B cell (primary cell): ENCODE measurements at regions not wholly inside any gene's neighbourhood (a gene's known extent, or its start where the extent isn't known, plus 50 kb on each side); places are given as distances from the start of the nearest gene placed in this dataset.

ENCODE experiments used
- ATAC-seq: fragments of 200-7000 bp; cut with Tn5 transposase; one replicate; pipeline ENCODE4 v1.10.0; 2021; ENCODE audit warnings: low read depth, mild to moderate bottlenecking, moderate number of reproducible peaks, moderate library complexity
- CTCF ChIA-PET: fragments of 350-600 bp; sonication (Branson Sonifier 250); formaldehyde crosslinking; loops from one replicate; lab custom pipeline; 2021; ENCODE audit warnings: antibody characterized with exemption, inconsistent platforms; lab: Charles Lee
- POLR2A ChIA-PET: fragments of 350-600 bp; sonication (Branson Sonifier 250); formaldehyde crosslinking; loops from one replicate; lab custom pipeline; 2021; ENCODE audit warnings: antibody characterized with exemption; lab: Charles Lee
- DNase-seq: peaks from one replicate; pipeline ENCODE4 v3.0.0; 2013
- H2AFZ ChIP-seq: 2 replicates; pipeline ENCODE4 v1.6.1; 2012; ENCODE audit warnings: mild to moderate bottlenecking, low read depth, low read length; ENCODE audit not compliant: insufficient read depth, poor library complexity, severe bottlenecking
- H3K27ac ChIP-seq, 2 donors: 1 replicate in 1 of 2; 2 replicates in 1 of 2; pipeline ENCODE4 v1.5.1; 2012 to 2013; ENCODE audit warnings: low read length in 2 of 2, mild to moderate bottlenecking in 2 of 2, moderate library complexity in 1 of 2
- H3K27me3 ChIP-seq, 4 experiments: fragments of 200-600 bp in 1 of 4; sonication (generic) in 1 of 4; replicated peaks in 1 of 4; 1 replicate in 2 of 4; 2 replicates in 2 of 4; pipeline versions ENCODE4 v1.6.1 to v1.7.0; 2013 to 2016; ENCODE audit warnings: low read length in 3 of 4, mild to moderate bottlenecking in 2 of 4, mixed read lengths in 1 of 4, moderate library complexity in 1 of 4; ENCODE audit not compliant: insufficient read depth in 4 of 4, control insufficient read depth in 3 of 4; ENCODE audit errors: control extremely low read depth in 1 of 4
- H3K36me3 ChIP-seq, 2 experiments: replicated peaks in 1 of 2; 1 replicate in 1 of 2; 2 replicates in 1 of 2; pipeline versions ENCODE4 v1.6.1 to v1.7.1; 2013; ENCODE audit warnings: low read length in 1 of 2; ENCODE audit not compliant: insufficient read depth in 2 of 2, control insufficient read depth in 1 of 2; ENCODE audit errors: control extremely low read depth in 1 of 2, extremely low read depth in 1 of 2
- H3K4me1 ChIP-seq, 2 donors: fragments of 200-600 bp in 1 of 2; sonication (generic) in 1 of 2; 1 replicate in 1 of 2; 2 replicates in 1 of 2; pipeline versions ENCODE4 v1.5.1 to v1.6.1; 2013 to 2017; ENCODE audit warnings: low read length in 2 of 2; ENCODE audit not compliant: control insufficient read depth in 2 of 2, insufficient read depth in 2 of 2
- H3K4me2 ChIP-seq: replicated peaks from 2 replicates; pipeline ENCODE3; 2012; ENCODE audit warnings: mild to moderate bottlenecking, low read depth, low read length; ENCODE audit not compliant: poor library complexity, severe bottlenecking
- H3K4me3 ChIP-seq, 5 experiments: fragments of 200-600 bp in 1 of 5; sonication (generic) in 1 of 5; 1 replicate in 3 of 5; 2 replicates in 2 of 5; pipeline versions ENCODE4 v1.5.1 to v1.7.0; 2011 to 2016; ENCODE audit warnings: low read length in 4 of 5, mild to moderate bottlenecking in 4 of 5, low read depth in 2 of 5, control low read depth in 1 of 5, moderate library complexity in 1 of 5; ENCODE audit not compliant: insufficient read depth in 1 of 5; ENCODE audit errors: control extremely low read depth in 1 of 5, extremely low read depth in 1 of 5
- H3K79me2 ChIP-seq: fragments of 200-600 bp; sonication (generic); one replicate; pipeline ENCODE4 v1.6.0; 2016; ENCODE audit warnings: low read length; ENCODE audit not compliant: control insufficient read depth, insufficient read depth
- H3K9ac ChIP-seq: fragments of 200-600 bp; sonication (generic); 2 replicates; pipeline ENCODE4 v1.6.1; 2017; ENCODE audit warnings: mild to moderate bottlenecking, low read length, moderate library complexity
- H3K9me3 ChIP-seq, 3 donors: one replicate each; pipeline versions ENCODE4 v1.6.1 to v1.7.1; 2013; ENCODE audit warnings: low read length in 2 of 3; ENCODE audit not compliant: control insufficient read depth in 2 of 3, insufficient read depth in 1 of 3; ENCODE audit errors: control extremely low read depth in 1 of 3
- H4K20me1 ChIP-seq: 2 replicates; pipeline ENCODE4 v1.6.0; 2012; ENCODE audit warnings: mild to moderate bottlenecking, low read length; ENCODE audit not compliant: insufficient read depth, control insufficient read depth, poor library complexity, severe bottlenecking
- H3K27ac Mint-ChIP-seq: one replicate; pipeline ENCODE4 v1.8.0; 2021; ENCODE audit warnings: mixed read lengths
- H3K27me3 Mint-ChIP-seq: one replicate; pipeline ENCODE4 v1.8.0; 2021; ENCODE audit warnings: mixed read lengths
- H3K4me1 Mint-ChIP-seq: one replicate; pipeline ENCODE4 v1.8.0; 2021; ENCODE audit warnings: mixed read lengths
- H3K4me3 Mint-ChIP-seq: one replicate; pipeline ENCODE4 v1.8.0; 2021; ENCODE audit warnings: mixed read lengths
- H3K9me3 Mint-ChIP-seq: one replicate; pipeline ENCODE4 v1.8.0; 2022; ENCODE audit warnings: mixed read lengths; ENCODE audit not compliant: insufficient read depth
- EZH2 ChIP-seq: IDR thresholded peaks from 2 replicates; pipeline ENCODE4 v1.6.1; 2012; ENCODE audit warnings: borderline replicate concordance, low read depth, mild to moderate bottlenecking, moderate library complexity, low read length; ENCODE audit not compliant: insufficient read depth, poor library complexity, severe bottlenecking
- WGBS: methylation state at CpG from one replicate; pipeline ENCODE4 v1.1.5; 2013; ENCODE audit warnings: missing lambda C conversion rate; ENCODE audit not compliant: insufficient coverage; 5-methylcytosine and 5-hydroxymethylcytosine counted together
- intact Hi-C: fragments of 100-400 bp; cut with micrococcal nuclease; formaldehyde crosslinking; loops from one replicate; pipeline ENCODE4 v1.10.0; 2022
- TF ChIP-seq, protein P1 (sequence below): fragments of 200-600 bp; IDR thresholded peaks from one replicate; pipeline ENCODE4 v1.8.0; 2022; ENCODE audit warnings: antibody characterized with exemption, mild to moderate bottlenecking

DNA sequence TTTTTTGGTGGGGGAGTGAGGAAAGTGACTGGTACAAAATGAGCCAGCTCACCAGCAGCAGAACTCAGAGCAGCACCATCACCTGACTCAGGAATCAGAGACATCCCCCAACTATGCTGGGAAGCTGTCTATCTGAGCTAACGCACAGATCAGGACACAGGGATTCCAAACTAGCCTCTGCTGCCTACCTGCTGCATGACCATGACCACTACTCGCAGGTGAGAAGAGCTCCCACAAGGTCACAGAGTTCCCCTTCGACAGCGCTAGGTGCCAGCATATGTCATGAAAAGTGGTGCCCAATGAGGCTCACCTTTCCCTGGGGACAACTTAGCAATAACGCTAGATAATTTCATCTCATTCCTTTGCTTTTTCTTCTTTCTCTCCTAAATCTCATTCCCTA lies 662.6 kb upstream of the CPEB2 start:
- POLR2A ChIA-PET: no interaction called here
- H3K27me3 ChIP-seq: no peaks in the 10 kb centered on the region
- H3K36me3 ChIP-seq: no peaks in the 10 kb centered on the region
- H3K4me2 ChIP-seq: no peak overlapping the region
- TF ChIP-seq, protein P1, sequence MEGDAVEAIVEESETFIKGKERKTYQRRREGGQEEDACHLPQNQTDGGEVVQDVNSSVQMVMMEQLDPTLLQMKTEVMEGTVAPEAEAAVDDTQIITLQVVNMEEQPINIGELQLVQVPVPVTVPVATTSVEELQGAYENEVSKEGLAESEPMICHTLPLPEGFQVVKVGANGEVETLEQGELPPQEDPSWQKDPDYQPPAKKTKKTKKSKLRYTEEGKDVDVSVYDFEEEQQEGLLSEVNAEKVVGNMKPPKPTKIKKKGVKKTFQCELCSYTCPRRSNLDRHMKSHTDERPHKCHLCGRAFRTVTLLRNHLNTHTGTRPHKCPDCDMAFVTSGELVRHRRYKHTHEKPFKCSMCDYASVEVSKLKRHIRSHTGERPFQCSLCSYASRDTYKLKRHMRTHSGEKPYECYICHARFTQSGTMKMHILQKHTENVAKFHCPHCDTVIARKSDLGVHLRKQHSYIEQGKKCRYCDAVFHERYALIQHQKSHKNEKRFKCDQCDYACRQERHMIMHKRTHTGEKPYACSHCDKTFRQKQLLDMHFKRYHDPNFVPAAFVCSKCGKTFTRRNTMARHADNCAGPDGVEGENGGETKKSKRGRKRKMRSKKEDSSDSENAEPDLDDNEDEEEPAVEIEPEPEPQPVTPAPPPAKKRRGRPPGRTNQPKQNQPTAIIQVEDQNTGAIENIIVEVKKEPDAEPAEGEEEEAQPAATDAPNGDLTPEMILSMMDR: no peak
- no peak for TF ChIP-seq EZH2
- Mint-ChIP-seq H3K4me1 (peaks cover 17% of the 10 kb centered on the region), H3K9me3 (no peaks in the 10 kb centered on the region), H3K27me3 (no peaks in the 10 kb centered on the region), H3K27ac (no peak overlapping the region), H3K4me3 (no peak overlapping the region)
- H2AFZ ChIP-seq: peak overlapping the region; percentile 13
- intact Hi-C loops: no loop called here
- peaks cover 10 to 18% of the 10 kb centered on the region in 2 donors for H3K4me1 ChIP-seq
- CTCF ChIA-PET: no interaction called here
- H3K27ac ChIP-seq: no peak overlapping the region
- DNase-seq (no peak), ATAC-seq (no peak)
- no peak overlapping the region for H3K4me3 ChIP-seq
- no peaks in the 10 kb centered on the region for H3K9me3 ChIP-seq
- H3K9ac ChIP-seq: no peak overlapping the region
- no peaks in the 10 kb centered on the region for H3K79me2 ChIP-seq
- WGBS: 96% methylated on average over 5 of the region's 5 CpGs
- H4K20me1 ChIP-seq: no peaks in the 10 kb centered on the region

DNA sequence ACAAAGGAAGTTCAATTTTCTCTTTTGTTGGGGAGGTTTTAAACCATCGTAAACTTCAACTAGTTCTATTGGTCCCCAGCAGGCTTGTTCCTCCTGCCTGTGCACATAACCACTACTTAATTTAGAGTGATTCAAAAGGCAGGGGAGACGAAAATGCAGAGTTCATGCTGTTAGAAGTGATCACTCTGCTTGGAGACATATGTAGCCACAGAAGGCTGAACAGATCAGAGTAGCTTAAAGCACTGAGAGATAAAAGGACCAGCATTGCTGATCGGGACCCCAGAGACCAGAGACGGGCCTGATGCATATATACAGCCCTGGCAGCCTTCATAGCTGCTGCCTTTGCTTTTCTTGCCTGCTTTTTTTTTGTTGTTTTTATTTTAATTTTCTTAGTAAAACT lies 662.0 kb upstream of the CPEB2 start:
- DNase-seq (no peak), ATAC-seq (no peak)
- Mint-ChIP-seq H3K9me3 (no peaks in the 10 kb centered on the region), H3K27ac (no peak overlapping the region), H3K4me1 (peaks cover 21% of the 10 kb centered on the region), H3K27me3 (no peaks in the 10 kb centered on the region), H3K4me3 (no peak overlapping the region)
- POLR2A ChIA-PET: no interaction called here
- H3K9ac ChIP-seq: no peak overlapping the region
- no peak overlapping the region for H3K4me2 ChIP-seq
- H3K4me1 ChIP-seq: peaks cover 10 to 22% of the 10 kb centered on the region in 2 donors
- no peaks in the 10 kb centered on the region for H4K20me1 ChIP-seq
- no peaks in the 10 kb centered on the region for H3K36me3 ChIP-seq
- no peaks in the 10 kb centered on the region for H3K9me3 ChIP-seq
- TF ChIP-seq, protein P1: no peak
- TF ChIP-seq EZH2: no peak
- no peaks in the 10 kb centered on the region for H3K27me3 ChIP-seq
- H2AFZ ChIP-seq: peak overlapping the region; percentile 13
- H3K4me3 ChIP-seq: no peak overlapping the region
- no peak overlapping the region for H3K27ac ChIP-seq
- no peaks in the 10 kb centered on the region for H3K79me2 ChIP-seq
- intact Hi-C loops: no loop called here
- CTCF ChIA-PET: no interaction called here
- 78% methylated on average over 3 of the region's 4 CpGs for WGBS
